ENCODE measurements at regions not wholly inside any gene's neighbourhood (a gene's known extent, or its start where the extent isn't known, plus 50 kb on each side); places are given as distances from the start of the nearest gene placed in this dataset.

DNA sequence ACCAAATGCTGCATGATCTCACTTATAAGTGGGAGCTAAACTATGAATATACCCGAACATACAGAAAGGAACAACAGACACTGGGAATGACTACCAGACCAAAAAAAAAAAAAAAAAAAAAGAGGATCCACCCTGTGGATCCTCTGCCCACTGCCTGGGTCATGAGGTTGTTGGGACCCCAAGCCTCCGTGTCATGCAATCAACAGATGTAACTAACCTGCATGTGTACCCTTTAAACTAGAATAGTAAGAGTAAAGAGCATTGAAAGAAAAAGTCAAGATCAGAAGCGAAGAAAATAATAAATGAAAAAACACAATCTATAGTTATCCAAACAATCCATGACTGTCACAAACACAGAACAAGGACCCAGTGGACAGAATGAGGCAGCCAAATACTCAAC, 109.5 kb upstream of the TOP3B start:
- DNase-seq, result no peak

DNA sequence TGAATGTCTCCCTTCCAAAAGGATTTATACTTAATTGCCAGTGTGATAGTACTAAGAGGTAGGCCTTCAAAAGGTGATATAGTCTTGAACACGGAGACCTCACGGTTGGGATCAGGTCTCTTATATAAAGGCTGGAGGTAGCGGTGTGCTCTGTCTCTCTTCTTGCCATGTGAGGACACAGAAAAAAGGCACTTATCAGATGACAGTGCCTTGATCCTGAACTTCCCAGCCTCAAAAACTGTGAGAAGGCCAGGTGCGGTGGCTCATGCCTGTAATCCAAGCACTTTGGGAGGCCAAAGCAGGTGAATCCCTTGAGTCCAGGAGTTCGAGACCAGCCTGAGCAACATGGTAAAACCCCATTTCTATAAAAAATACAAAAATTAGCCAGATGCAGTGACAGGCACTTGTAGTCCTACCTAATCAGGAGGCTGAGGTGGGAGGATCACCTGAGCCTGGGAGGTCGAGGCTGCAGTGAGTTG, 108.9 kb upstream of the TOP3B start:
- no peak for DNase-seq

DNA sequence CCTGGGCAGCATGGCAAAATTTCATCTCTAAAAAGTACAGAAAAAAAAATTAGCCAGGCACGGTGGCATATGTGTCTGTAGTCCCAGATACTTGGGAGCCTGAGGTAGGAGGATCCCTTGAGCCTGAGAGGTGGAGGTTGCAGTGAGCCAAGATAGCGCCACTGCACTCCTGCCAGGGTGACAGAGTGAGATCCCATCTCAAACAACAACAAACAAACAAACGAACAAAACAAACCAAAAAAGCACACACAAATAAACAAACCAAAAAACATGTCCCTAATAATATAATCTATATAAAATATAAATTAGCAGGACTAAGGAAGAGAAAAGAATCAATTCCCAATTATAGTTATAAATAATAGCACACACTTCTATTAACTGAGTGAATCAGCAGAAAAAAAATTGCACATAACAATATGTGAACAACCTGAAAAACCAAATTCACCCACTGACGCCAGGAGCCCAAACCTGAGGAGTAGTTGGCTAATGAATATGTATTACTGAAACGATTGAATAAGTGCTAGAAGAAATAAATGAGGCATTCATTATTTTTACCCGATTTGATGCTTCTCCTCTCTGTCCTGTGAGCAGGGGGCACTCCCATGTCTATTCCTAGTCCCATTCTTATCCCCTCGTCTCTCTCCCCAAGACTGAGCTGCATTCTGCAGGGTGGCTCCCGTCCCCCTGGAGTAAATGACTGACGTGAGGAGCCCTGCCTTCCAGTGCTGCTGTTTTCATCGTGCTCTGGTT, 108.2 kb upstream of the TOP3B start:
- no peak for DNase-seq

DNA sequence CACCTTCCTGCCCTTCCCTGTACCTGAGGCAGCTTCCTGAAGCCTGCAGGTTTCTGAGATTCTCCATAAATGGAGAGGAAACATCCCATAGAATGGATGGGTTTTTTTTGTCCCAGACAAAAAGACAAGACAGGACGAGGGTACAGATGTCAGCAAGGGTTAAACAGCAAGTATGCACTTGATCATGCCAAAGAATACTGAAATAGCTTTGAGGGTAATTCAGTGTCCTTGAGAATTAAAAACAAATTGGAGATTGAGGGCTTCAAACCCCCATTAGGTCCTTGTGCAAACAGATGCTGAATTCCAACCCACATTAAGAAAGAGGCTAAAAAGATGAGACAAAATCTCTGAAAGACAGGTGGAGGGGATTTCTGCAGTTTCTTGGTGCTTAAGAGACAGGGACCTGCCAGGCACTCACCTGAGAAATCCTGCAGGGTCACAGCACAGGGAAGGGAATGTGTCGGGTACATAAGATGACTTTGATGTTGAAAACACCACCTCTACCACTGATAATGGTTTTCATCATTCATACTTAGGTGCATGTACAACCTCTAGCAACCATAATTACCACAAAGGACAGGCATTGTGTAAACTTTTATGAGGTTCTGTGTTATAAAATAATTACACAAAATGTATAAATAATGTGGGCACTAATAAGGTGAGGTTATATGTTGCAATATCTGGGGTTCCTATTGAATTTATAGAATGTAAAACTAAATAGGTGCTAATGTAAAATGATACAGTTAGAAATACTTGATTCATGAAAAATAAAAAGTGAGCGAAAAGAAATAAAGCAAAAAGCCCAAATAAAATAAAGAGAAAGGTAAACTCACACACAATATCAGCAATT, 107.1 kb upstream of the TOP3B start:
- no peak for DNase-seq

DNA sequence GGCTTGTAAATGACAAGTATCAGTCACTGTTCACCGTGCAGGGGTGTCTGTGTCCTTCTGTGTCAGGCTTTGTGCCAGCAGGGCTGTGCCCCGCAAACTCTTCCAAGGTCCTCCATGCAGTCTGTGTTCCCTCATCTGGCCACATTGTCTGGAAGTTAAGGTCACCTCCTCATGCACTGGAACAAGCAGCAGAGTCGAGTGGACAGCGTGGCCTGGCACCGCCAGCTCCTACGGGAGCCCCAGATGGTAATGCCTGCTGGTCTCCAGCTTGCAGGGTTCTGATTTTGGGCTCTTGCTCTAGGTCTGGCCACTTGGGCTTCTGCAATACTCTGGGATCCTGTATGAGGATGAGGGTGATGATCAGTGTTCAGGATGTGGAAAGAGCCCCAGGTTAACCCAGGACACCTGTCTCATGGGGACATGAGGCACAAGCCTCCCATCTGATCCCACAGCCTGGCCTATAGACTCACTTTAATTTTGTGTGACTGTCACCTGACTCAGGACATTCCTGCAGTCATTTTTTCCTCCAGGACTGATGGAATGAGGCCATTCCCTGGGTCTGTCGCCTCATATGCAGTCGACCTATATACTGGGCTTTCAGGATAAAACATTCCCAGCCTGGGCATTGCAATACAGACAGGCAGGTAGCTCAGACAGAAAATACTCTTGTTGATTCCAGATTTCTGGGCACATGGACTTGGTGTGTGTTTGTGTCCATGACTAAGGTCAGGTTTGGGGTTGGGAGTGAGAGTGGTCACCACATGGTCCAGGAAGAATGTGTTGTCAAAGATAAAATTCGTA, 106.3 kb upstream of the TOP3B start:
- no peak for DNase-seq

DNA sequence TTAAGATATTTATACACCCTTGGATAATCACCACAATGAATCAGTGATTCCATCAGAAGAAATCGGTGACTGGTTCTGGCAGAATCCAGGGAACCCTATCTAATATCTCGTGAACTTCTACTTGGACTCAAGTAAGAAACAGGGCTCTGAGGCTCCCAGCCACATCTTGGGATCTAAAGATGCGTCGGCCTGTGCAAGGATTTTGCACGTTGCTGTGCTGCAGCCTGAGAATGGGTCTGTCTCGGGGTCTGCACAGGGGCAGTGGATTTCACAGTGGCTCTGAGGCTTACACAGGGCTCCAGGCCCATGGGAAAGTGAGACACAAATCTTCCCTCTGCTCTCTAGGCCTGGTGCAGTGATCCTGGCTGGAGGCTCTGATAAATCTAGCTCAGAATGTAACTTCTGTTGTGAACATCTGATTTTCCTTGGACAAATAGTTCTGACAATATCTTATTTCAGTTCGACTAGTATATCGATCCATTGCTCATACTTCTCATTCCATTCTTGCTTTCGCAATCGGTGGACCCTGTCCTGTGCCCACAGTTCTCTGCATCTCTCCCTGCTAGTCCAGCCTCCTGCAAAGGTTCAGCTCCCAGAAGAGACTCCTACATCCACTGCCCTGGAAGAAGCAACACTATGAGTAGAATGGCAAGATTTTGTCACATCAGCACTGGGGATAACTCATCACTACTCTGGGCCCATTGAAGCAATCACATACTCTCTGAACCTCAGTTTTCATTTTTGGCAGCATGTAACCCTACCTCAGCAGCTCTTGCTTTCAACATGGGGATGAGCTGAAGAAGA, 105.5 kb upstream of the TOP3B start:
- DNase-seq, result no peak

DNA sequence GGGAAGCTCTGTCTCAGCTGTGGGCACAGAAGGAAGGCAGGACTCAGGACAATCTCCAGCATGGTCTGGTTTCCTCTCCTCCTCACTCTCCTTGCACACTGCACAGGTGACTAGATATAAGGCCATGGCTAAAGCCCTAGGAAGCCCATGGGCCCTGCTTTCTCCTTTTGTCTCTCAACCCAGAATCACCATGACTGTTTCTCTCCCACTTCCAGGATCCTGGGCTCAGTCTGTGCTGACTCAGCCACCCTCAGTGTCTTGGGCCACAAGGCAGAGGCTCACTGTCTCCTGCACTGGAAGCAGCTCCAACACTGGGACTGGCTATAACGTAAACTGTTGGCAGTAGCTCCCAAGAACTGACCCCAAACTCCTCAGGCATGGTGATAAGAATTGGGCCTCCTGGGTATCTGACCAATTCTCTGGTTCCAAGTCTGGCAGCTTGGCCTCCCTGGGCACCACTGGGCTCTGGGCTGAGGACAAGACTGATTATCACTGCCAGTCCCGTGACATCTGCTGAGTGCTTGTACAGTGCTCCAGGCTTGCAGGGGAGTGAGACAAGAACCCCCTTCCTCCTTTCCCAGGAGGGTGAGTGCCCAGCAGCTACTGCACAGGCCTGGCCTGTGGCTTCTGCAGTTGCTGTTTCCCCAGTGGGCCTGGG, 104.0 kb upstream of the TOP3B start:
- no peak for DNase-seq

DNA sequence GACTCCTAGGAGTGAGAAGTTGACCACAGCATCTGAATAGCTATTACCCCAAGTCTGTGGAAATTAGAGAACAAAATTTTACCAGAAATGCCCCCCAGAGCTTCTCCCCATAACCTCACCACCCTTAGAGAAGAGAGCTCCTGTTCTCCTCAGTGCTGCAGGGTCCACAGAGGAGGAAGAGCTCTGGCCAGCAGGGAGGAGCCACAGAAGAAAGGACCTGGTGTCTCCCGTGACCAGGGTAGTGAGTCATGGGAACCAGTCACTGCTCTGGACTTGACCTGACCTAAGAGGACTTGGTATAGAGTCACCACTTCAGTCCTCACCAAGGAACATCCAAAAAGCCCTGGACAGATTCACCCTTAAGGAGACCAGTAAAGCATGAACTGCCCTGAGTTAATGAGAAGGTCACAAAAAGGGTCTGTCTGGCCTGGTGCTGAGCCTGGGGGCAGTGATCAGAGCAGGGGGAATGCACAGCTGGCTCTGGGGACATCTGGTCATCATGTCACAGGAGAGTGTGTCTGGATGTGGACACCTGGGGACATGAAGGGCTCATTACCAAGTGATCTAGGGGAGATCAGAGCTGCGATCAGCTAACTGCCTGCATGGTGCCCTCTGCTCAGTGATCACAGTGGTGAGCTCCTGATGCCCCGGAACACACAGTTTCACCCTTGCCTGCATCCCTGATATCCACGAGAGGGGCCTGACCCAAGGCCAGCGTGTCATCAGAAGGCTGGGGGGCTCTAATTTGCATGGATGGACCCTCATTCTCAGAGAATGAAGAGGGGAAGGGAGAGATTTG, 103.3 kb upstream of the TOP3B start:
- DNase-seq, result no peak

DNA sequence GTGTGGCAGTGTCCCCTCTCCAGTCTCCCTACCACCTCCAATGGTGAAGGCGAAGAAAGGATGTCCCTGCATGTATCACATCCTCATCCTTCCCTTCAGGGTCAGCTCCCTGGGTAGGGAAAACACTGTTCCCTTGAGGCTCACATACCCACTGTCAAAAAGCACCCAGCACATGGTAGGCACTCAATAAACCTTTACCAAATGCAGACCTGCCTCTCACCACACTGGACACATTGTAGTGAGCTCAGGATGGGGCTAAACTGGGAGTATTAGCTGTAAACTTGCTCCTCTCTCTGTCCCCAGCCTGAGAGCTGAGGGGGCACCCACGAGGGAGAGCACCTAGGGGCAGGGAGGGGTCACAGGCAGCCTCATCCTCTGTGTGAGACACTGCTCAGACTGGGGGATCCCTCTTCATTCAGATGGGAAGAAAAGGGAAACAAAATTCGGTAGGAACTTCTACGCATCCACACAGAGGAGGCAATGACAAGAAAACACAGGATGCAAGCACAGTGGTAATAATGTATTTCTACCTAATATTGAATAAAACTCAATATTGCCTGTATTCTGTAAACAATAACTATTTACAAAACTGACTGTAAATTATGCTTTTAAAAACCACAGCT, 101.6 kb upstream of the TOP3B start:
- DNase-seq, result no peak

DNA sequence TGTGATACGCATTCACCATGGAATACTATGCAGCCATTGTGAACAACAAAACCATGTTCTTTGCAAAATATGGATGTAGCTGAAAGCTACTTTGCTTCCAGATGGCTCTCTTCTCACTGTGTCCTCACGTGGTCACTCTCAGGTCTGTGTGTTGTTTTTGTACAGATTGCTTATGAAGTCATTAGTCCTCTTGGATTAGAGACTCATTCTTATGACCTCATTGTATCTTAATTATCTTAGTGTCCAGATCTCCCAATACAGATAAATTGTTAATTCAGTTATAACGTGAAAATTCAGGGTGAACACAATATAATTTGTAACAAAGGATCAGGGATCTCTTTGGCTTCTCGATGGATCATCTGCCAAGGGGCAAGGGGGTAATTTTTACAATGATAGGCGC, 100.4 kb upstream of the TOP3B start:
- DNase-seq, result no peak

DNA sequence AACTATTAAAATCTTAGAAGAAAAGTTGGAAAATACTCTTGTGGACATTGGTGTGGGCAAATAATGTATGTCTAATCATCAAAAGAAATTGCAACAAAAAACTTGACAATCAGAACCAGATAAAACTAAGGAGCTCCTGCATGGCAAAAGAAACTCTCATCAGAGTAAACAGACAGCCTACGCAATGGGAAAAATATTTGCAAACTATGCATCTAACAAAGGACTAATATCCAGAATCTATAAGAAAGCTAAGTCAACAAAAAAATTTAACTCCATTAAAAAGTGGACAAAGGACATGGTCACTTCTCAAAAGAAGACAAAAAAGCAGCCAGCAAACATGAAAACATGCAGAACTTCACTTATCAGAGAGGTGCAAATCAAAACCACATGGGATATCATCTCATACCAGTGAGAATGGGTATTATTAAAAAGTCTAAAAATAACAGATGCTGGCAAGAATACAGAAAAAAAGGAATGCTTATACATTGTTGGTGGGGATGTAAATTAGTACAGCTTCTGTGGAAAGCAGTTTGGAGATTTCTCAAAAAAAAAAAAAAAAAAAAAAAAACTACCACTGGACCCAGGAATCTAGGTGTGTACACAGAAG, 99.7 kb upstream of the TOP3B start:
- DNase-seq, result no peak

DNA sequence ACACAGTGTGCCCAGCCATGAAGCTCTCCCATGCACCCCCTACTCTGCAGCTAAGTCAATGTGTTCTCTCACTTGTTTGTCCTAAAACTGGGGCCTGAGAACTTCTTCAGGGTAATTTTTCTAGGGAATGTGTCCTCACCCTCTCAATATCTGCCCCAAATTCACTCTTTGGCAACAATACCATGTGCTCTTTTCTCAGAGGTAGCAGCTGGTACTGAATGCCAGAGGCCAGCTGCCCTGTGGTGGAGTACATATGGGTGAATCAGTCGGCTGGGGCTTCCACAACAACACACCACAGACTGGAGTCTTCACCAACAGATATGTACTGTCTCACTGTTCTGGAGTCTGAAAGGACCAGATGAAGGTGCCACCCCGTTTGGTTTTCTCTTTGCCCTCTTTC, 97.7 kb upstream of the TOP3B start:
- DNase-seq, result no peak

DNA sequence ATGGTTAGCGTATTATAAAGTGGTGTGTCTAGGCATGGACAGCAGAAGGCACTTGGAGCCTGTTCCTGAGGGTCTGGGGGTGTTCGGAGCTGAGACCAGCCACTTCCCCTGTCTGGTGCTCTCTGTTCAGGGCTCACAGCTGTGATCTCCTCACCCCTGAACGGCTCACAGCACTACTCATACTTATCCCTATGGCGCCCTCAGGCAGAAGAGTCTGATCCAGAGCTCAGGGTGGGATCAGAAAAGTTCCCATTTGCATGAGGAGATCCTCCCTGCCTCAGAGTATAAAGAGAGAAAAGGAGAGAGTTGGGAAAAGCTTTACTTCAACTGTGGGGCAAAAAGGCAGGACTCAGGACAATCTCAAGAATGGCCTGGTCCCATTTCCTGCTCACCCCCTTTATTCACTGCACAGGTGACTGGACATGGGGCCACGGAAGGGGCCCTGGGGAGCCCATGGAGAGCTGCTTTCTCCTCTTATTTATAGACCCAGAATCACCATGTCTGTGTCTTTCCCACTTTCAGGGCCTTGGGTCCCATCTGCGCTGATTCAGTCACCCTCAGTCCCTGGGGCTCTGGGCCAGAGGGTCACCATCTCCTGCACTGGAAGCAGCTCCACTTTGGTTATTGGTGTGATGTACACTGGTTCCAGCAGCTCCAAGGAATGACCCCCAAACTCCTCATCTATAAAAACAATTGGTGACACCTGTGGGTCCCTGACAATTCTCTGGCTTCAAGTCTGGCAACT, 97.0 kb upstream of the TOP3B start:
- no peak for DNase-seq

DNA sequence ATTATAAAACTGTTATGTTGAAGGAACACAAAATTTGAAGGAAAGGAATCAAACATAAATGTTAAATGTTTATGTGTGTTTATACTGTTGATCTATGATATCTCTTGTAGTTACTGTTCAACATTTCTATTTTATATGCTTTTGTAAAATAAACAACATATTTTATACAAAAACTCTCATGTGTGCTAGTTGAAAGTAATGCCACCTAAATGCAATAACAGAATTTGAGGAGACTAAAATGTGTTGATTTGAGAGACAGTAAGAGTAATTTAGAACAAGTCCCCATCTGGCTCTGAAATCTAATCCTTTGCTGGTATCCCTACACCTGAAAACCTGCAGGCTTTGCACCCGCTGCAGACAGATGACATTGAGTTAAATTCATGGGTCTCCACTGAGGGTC, 95.7 kb upstream of the TOP3B start:
- no peak for DNase-seq

DNA sequence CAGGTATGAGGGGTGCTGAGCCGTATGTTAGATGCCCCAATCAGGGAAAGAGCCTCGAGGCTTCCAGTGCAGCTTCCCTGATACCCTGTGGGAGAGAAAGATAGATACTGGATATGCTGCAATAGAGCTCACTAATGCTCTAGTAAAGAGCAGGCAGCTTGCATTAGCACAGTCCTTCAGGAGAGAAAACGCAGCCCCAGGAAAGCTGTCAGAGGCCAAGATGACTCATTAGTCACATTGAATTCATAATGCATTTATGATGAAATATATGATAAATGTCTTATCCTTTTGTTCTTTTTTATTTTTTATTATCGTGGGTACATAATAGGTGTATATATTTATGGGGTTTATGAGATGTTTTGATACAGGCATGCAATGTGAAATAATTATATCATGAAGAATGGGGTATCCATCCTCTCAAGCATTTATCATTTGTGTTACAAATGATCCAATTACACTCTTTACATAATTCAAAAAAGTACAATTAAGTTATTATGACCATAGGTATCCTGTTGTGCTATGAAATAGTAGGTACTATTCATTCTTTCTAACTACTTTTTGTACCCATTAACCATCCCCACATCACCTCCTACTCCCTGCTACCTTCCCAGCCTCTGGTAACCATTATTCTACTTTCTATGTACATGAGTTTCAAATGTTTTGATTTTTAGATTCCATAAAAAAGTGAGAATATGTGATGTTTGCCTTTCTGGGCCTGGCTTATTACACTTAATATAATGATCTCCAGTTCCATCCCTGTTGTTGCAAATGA, 94.5 kb upstream of the TOP3B start:
- DNase-seq, result no peak

DNA sequence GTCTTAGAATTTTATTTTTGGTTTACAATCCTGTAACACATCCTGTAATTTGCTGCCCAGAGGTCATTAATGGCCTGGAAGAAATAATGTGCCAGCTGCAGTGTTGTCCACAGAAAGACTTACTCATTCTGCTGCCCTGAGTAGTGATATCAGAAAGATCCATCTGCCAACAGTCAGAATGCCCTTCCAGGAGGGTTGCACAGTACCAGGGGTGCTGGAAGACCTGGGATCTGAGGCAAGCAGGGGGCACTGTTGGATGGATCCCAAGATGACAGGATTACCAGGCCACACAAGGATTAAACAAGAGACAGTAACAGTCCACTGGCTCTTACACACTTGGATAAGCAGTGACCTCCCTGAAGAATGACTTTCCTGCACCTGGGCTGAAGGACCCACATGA, 93.8 kb upstream of the TOP3B start:
- no peak for DNase-seq

DNA sequence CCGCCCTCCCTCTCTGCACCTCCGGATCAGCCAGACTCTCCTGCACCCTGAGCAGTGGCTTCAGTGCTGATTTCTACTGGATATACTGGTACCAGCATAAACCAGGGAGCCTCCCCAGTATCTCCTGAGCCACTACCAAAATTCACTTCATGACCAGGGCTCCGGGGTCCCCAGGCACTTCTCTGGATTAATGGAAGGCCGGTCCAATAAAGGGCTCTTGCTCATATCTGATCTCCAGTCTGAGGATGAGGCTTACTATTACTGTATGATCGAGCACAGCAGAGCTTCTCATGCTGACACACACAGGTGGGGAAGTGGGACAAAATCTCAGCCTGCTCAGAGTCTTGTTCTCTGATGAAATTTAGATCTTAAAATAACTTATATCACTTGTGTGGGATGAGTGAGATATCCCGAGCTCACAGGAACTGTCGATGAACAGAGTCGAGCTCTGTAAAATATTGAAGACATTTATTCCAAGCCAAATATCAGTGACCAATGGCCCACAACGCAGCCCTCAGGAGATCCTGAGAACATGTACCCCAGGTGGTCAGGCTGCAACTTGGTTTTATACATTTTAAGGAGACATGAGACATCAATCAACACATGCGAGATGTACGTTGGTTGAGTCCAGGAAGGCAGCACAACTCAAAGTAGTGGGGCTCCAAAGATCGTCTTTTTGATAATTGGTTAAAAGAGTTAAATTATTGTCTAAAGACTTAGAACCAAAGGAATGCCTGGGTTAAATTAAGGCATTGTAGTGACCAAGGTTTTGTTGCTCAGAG, 93.0 kb upstream of the TOP3B start:
- DNase-seq, result no peak

All from hematopoietic multipotent progenitor cell treated with erythropoietin and hydrocortisone succinate and interleukin-3 and kit ligand, for 8 days (in vitro differentiated cells).